WTC11 (cell line): ENCODE measurements at regions not wholly inside any gene's neighbourhood (a gene's known extent, or its start where the extent isn't known, plus 50 kb on each side); places are given as distances from the start of the nearest gene placed in this dataset.

Experiments
- CTCF ChIP-seq: fragments of 200-600 bp; IDR thresholded peaks from 2 replicates; pipeline ENCODE4 v1.8.0; 2022; ENCODE audit warnings: antibody characterized with exemption
- E2F1 ChIP-seq: sonication (generic); formaldehyde crosslinking; IDR thresholded peaks from 2 replicates; pipeline ENCODE4 v1.8.0; 2022; ENCODE audit warnings: mild to moderate bottlenecking, missing genetic modification reagents
- JUN ChIP-seq: sonication (generic); formaldehyde crosslinking; IDR thresholded peaks from 2 replicates; pipeline ENCODE4 v1.8.0; 2023; ENCODE audit warnings: mild to moderate bottlenecking, missing genetic modification reagents
- MXD4 ChIP-seq: fragments of 250-450 bp; sonication (Bioruptor Pico); IDR thresholded peaks from 2 replicates; pipeline ENCODE4 v1.8.0; 2021; ENCODE audit warnings: mild to moderate bottlenecking, moderate library complexity, borderline replicate concordance
- NR2C2 ChIP-seq: sonication (generic); formaldehyde crosslinking; IDR thresholded peaks from 2 replicates; pipeline ENCODE4 v1.8.0; 2022; ENCODE audit warnings: mild to moderate bottlenecking, missing genetic modification reagents
- TF ChIP-seq, protein P1 (sequence below): sonication (generic); formaldehyde crosslinking; IDR thresholded peaks from 2 replicates; pipeline ENCODE4 v1.8.1; 2023; ENCODE audit warnings: mild to moderate bottlenecking, missing genetic modification reagents, moderate library complexity
- TF ChIP-seq, protein P2 (sequence below): sonication (generic); formaldehyde crosslinking; IDR thresholded peaks from 2 replicates; pipeline ENCODE4 v1.8.1; 2022; ENCODE audit warnings: missing genetic modification reagents, borderline replicate concordance

DNA sequence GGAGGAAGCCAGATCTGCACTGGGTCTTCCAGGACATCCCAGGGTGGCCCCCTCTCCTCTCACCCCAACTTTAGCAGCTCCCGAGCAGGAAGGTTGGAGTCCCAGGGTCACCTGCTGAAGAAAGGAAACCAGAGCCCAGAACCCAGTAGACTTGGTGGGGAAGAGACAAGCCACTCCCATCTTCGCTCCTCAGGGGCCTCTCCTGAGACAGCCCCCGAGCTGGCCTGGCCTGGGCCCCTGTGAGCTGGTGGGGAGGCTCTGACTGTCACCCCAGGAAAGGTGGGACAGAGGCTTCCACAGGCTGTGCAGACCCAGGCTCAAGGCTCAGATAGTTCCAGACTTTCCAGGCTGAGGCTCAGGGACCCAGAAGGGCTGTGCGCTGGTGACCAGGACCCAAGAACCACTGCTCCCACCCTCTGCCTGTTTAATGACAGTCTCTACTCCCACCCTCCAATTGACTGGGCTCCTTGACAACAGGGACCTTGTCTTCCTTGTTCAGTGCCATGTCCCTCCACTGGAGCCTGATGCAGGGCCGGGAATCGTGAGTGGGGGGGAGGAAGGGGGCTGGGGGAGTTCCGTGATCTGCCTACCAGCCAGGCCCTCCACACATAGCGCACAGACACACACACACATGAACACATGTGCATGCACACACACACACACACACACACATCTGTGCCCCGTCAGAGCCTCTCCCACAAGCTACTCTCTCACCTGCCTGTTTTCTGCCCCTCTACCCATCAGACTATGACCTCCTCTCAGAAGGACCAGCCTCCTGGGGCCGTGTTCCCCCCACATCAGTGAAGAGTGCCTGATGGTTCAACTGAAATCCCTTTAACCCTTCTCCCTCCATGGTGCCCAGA, 401.2 kb downstream of the MATN1 start:
- TF ChIP-seq, protein P1, sequence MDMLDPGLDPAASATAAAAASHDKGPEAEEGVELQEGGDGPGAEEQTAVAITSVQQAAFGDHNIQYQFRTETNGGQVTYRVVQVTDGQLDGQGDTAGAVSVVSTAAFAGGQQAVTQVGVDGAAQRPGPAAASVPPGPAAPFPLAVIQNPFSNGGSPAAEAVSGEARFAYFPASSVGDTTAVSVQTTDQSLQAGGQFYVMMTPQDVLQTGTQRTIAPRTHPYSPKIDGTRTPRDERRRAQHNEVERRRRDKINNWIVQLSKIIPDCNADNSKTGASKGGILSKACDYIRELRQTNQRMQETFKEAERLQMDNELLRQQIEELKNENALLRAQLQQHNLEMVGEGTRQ, result no peak
- no peak for TF ChIP-seq E2F1 (CRISPR knock-in tag)
- no peak for TF ChIP-seq CTCF
- no peak for TF ChIP-seq JUN (CRISPR knock-in tag)
- no peak for TF ChIP-seq NR2C2 (CRISPR knock-in tag)
- TF ChIP-seq, protein P2, sequence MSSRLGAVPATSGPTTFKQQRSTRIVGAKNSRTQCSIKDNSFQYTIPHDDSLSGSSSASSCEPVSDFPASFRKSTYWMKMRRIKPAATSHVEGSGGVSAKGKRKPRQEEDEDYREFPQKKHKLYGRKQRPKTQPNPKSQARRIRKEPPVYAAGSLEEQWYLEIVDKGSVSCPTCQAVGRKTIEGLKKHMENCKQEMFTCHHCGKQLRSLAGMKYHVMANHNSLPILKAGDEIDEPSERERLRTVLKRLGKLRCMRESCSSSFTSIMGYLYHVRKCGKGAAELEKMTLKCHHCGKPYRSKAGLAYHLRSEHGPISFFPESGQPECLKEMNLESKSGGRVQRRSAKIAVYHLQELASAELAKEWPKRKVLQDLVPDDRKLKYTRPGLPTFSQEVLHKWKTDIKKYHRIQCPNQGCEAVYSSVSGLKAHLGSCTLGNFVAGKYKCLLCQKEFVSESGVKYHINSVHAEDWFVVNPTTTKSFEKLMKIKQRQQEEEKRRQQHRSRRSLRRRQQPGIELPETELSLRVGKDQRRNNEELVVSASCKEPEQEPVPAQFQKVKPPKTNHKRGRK (CRISPR knock-in tag), result no peak
- no peak for TF ChIP-seq MXD4 (CRISPR knock-in tag)
